NB4 (cell line): ENCODE measurements at regions not wholly inside any gene's neighbourhood (a gene's known extent, or its start where the extent isn't known, plus 50 kb on each side); places are given as distances from the start of the nearest gene placed in this dataset.
"Not testable (repeated sequence)": the region's sequence is repeated elsewhere in the genome, so short reads cannot be mapped to it uniquely, and the experiment has no call there.

Experiments used
- DNase-seq: peaks from one replicate; pipeline ENCODE4 v3.0.0; 2010; ENCODE audit warnings: low read depth
- H3K4me3 ChIP-seq: one replicate; pipeline ENCODE4 v1.5.1; 2011; ENCODE audit warnings: mild to moderate bottlenecking, low read depth, low read length, moderate library complexity
- MYC ChIP-seq: IDR thresholded peaks from 2 replicates; pipeline ENCODE4 v1.6.1; 2011; ENCODE audit warnings: low read depth, low read length
- POLR2A ChIP-seq: IDR thresholded peaks from 2 replicates; pipeline ENCODE4 v1.6.1; 2011; ENCODE audit warnings: mild to moderate bottlenecking; ENCODE audit not compliant: insufficient read length; ENCODE audit errors: extremely low read depth
- TF ChIP-seq, protein P1 (sequence below): IDR thresholded peaks from one replicate; pipeline ENCODE4 v1.5.1; 2012; ENCODE audit warnings: low read depth, low read length
- TF ChIP-seq, protein P2 (sequence below): IDR thresholded peaks from 2 replicates; pipeline ENCODE4 v1.6.1; 2011; ENCODE audit warnings: low read depth, low read length

- TF ChIP-seq MYC = no peak
- TF ChIP-seq, protein P1, sequence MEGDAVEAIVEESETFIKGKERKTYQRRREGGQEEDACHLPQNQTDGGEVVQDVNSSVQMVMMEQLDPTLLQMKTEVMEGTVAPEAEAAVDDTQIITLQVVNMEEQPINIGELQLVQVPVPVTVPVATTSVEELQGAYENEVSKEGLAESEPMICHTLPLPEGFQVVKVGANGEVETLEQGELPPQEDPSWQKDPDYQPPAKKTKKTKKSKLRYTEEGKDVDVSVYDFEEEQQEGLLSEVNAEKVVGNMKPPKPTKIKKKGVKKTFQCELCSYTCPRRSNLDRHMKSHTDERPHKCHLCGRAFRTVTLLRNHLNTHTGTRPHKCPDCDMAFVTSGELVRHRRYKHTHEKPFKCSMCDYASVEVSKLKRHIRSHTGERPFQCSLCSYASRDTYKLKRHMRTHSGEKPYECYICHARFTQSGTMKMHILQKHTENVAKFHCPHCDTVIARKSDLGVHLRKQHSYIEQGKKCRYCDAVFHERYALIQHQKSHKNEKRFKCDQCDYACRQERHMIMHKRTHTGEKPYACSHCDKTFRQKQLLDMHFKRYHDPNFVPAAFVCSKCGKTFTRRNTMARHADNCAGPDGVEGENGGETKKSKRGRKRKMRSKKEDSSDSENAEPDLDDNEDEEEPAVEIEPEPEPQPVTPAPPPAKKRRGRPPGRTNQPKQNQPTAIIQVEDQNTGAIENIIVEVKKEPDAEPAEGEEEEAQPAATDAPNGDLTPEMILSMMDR = no peak
- TF ChIP-seq, protein P2, sequence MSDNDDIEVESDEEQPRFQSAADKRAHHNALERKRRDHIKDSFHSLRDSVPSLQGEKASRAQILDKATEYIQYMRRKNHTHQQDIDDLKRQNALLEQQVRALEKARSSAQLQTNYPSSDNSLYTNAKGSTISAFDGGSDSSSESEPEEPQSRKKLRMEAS = no peak
- TF ChIP-seq POLR2A = no peak
- H3K4me3 ChIP-seq = no peak overlapping the region
- no peak for DNase-seq
Measured at GRCh38 chr13:56134524-56134923, 1006.2 kb upstream of the PRR20A start.

DNA sequence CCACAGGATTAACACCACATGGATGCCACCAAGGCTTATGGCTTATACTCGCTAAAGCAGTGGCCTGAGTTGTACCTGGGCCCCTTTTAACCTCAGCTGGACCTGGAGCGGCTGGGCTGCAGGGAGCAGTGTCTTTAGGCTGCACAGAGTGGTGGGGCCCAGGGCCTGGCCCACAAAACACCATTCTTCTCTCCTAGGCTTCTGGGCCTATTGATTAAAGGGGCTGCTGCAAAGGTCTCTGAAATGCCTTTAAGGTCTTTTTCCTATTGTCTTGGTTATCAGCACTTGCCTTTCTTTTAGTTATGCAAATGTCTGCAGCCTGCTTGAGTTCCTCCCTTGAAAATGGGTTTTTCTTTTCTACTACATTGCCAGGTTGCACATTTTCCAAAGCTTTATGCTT lies 973.9 kb upstream of the PRR20A start:
- H3K4me3 ChIP-seq = no peak overlapping the region
- DNase-seq = no peak
- TF ChIP-seq POLR2A (no peak), MYC (no peak)
- TF ChIP-seq, protein P1 = no peak
- TF ChIP-seq, protein P2 = no peak

DNA sequence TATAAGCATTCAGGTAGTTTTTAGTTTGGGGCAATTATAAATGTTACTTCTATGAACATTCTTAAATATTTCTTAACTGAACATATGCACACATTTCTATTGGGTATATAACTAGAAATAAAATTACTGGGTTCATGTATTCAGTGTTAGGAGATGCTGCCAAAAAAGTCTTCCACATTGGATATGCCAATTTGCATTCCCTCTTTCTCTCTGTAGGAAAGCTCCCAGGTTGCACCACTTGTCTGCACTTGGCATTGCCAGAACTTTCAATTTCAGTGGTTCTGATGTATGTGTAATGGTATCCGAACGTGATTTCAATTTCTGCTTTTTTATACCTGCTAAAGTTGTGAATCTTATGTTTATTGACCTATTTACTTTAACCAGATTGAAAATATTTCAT lies 972.1 kb upstream of the PRR20A start:
- no peak overlapping the region for H3K4me3 ChIP-seq
- no peak for DNase-seq
- TF ChIP-seq MYC (no peak), POLR2A (no peak)
- TF ChIP-seq, protein P2 = no peak
- TF ChIP-seq, protein P1 = no peak

DNA sequence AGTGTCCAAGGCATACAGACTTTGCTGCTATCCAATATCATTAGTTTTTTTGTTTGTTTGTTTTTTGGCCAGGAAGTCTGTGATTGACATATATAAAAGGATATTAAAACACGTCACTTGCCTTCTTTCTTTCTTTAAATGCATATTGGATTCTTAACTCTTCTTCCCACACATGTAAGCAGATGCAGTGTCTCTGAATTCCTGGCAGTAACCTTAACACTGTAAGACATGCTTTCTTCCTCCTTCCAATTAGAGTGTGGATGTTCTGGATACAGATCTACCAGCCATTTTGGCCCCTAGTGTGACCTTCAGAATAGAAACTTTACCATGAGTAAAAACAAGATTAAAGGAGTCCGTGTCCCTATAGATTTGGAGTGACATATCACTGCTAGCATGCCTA lies 967.4 kb upstream of the PRR20A start:
- TF ChIP-seq, protein P2 = no peak
- H3K4me3 ChIP-seq = no peak overlapping the region
- DNase-seq = no peak

GRCh38 chr13:56182598-56182997 lies 958.1 kb upstream of the PRR20A start:
- no peak for DNase-seq
- H3K4me3 ChIP-seq = no peak overlapping the region
- TF ChIP-seq MYC = no peak
- TF ChIP-seq, protein P2 = no peak
- no peak for TF ChIP-seq POLR2A
- TF ChIP-seq, protein P1 = no peak

- TF ChIP-seq MYC = no peak
- no peak for TF ChIP-seq POLR2A
- TF ChIP-seq, protein P1 = no peak
- TF ChIP-seq, protein P2 = no peak
- H3K4me3 ChIP-seq = no peak overlapping the region
- no peak for DNase-seq
Measured at GRCh38 chr13:56187331-56187730, 953.4 kb upstream of the PRR20A start.

GRCh38 chr13:56188582-56188981 lies 952.1 kb upstream of the PRR20A start:
- not testable (repeated sequence) for DNase-seq, H3K4me3 ChIP-seq
